H1 (cell line): ENCODE measurements at regions not wholly inside any gene's neighbourhood (a gene's known extent, or its start where the extent isn't known, plus 50 kb on each side); places are given as distances from the start of the nearest gene placed in this dataset.

Experiments used
- ATF2 ChIP-seq: IDR thresholded peaks from 2 replicates; pipeline ENCODE4 v1.6.1; 2012; ENCODE audit warnings: low read length, inconsistent platforms
- RBBP5 ChIP-seq: IDR thresholded peaks from 2 replicates; pipeline ENCODE4 v1.7.1; 2012; ENCODE audit warnings: low read depth, mild to moderate bottlenecking, inconsistent platforms, low read length, moderate library complexity, borderline replicate concordance

DNA sequence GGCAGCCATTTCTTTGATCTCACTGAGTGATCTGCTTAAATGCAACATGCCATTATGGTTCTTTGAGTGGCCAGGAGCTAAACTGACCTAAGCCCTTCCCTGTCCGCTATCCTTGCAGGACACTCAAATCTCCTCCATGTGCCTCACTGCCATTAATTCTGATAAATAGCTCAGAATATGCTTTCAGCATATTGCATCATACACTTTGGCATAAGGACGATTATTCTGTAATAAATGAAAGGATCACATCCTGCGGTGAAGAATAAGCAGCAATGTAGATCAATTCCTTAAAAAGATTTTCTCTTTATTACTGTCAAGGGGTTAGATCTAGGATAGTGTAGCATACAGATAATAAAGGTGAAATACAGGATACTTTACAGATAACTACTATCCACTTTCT lies 231.8 kb upstream of the CTBP2 start (continued):
- TF ChIP-seq ATF2, result no peak
- TF ChIP-seq RBBP5, result no peak
